GM20431 (cell line): ENCODE measurements at regions not wholly inside any gene's neighbourhood (a gene's known extent, or its start where the extent isn't known, plus 50 kb on each side); places are given as distances from the start of the nearest gene placed in this dataset.
"Not testable (repeated sequence)": the region's sequence is repeated elsewhere in the genome, so short reads cannot be mapped to it uniquely, and the experiment has no call there.

Source experiments
- in situ Hi-C: fragments of 300-500 bp; cut with MseI, MboI; formaldehyde crosslinking; loops from one replicate; pipeline ENCODE4 v1.15.0; 2020; ENCODE audit warnings: low sequenced_read_pairs; ENCODE audit not compliant: unreplicated experiment

GRCh38 chr3:70435422-70435821, 123.0 kb upstream of the MDFIC2 start:
- in situ Hi-C loops, result not testable (repeated sequence)

- in situ Hi-C loops, result no loop called here
These were observed 120.7 kb upstream of the MDFIC2 start for GRCh38 chr3:70433091-70433490.

GRCh38 chr3:70431911-70432310, 119.5 kb upstream of the MDFIC2 start:
- in situ Hi-C loops, result no loop called here

- in situ Hi-C loops, result no loop called here
These were observed 113.6 kb upstream of the MDFIC2 start for GRCh38 chr3:70426071-70426470.

GRCh38 chr3:70421506-70421905, 109.1 kb upstream of the MDFIC2 start:
- in situ Hi-C loops, result no loop called here

GRCh38 chr3:70409018-70409417, 96.6 kb upstream of the MDFIC2 start:
- in situ Hi-C loops, result no loop called here

GRCh38 chr3:70400194-70400593, 87.8 kb upstream of the MDFIC2 start:
- in situ Hi-C loops, result no loop called here

- in situ Hi-C loops, result no loop called here
These were observed 81.6 kb upstream of the MDFIC2 start for GRCh38 chr3:70393881-70394612.

GRCh38 chr3:70392227-70392626, 79.8 kb upstream of the MDFIC2 start:
- in situ Hi-C loops, result no loop called here

- in situ Hi-C loops, result no loop called here
These were observed 75.5 kb upstream of the MDFIC2 start for GRCh38 chr3:70387889-70388288.

- in situ Hi-C loops, result no loop called here
These were observed 74.4 kb upstream of the MDFIC2 start for GRCh38 chr3:70386846-70387245.

GRCh38 chr3:70386043-70386442, 73.6 kb upstream of the MDFIC2 start:
- in situ Hi-C loops, result no loop called here

GRCh38 chr3:70383360-70383831, 71.0 kb upstream of the MDFIC2 start:
- in situ Hi-C loops, result no loop called here

- in situ Hi-C loops, result no loop called here
These were observed 61.7 kb upstream of the MDFIC2 start for GRCh38 chr3:70374179-70374578.
